ENCODE measurements at regions not wholly inside any gene's neighbourhood (a gene's known extent, or its start where the extent isn't known, plus 50 kb on each side); places are given as distances from the start of the nearest gene placed in this dataset.

- Histone ChIP-seq H3K4me2 (ENCODE audit: control insufficient read depth, insufficient read depth) (no peak overlapping the region), H3K9ac (ENCODE audit: control insufficient read depth, insufficient read depth, low read length) (no peak overlapping the region), H3K36me3 (ENCODE audit: control insufficient read depth in 2 of 2, insufficient read depth in 2 of 2, low read length in 1 of 2) (no peaks in the 10 kb centered on the region), H3K4me3 (no peak overlapping the region), H3K27ac (ENCODE audit: control insufficient read depth, insufficient read depth) (no peak overlapping the region), H3K4me1 (ENCODE audit: control insufficient read depth, insufficient read depth, low read length) (no peaks in the 10 kb centered on the region), H4K20me1 (ENCODE audit: control insufficient read depth, insufficient read depth) (no peaks in the 10 kb centered on the region), H3K27me3 (replicated peaks in 1 of 2; ENCODE audit: control insufficient read depth in 2 of 2, insufficient read depth in 2 of 2, low read length in 1 of 2) (no peaks in the 10 kb centered on the region), H3K9me3 (replicated peaks; ENCODE audit: control insufficient read depth, insufficient read depth, low read length) (no peaks in the 10 kb centered on the region), H2AFZ (ENCODE audit: control insufficient read depth, low read depth, low read length) (no peak overlapping the region), H3K79me2 (ENCODE audit: control insufficient read depth, insufficient read depth, low read length) (no peaks in the 10 kb centered on the region)
- ATAC-seq, result no peak
- FAIRE-seq, result no peak
- in situ Hi-C loops (cut with MboI), result no loop called here
- no TSS peak for BruUV-seq (replicated peaks)
- ChIA-PET POLR2A (no interaction called here), SMC1A (ENCODE audit: uncharacterized antibody, unreplicated experiment) (no interaction called here), CTCF (no interaction called here), RAD21 (ENCODE audit: unreplicated experiment) (no interaction called here)
- 82% methylated on average over 1 of the region's 1 CpG for WGBS (ENCODE audit: insufficient coverage, insufficient replicate concordance, low lambda C conversion rate, missing lambda C conversion rate)
- no peak for DNase-seq (ENCODE audit: low read depth, low spot score)
- no peak for TF ChIP-seq ZSCAN29 (IDR thresholded peaks at IDR 0.05)
- TF ChIP-seq SRF (IDR thresholded peaks at IDR 0.05; ENCODE audit: low read depth in 2 of 2, low read length in 2 of 2), result no peak
- TF ChIP-seq, protein P1, sequence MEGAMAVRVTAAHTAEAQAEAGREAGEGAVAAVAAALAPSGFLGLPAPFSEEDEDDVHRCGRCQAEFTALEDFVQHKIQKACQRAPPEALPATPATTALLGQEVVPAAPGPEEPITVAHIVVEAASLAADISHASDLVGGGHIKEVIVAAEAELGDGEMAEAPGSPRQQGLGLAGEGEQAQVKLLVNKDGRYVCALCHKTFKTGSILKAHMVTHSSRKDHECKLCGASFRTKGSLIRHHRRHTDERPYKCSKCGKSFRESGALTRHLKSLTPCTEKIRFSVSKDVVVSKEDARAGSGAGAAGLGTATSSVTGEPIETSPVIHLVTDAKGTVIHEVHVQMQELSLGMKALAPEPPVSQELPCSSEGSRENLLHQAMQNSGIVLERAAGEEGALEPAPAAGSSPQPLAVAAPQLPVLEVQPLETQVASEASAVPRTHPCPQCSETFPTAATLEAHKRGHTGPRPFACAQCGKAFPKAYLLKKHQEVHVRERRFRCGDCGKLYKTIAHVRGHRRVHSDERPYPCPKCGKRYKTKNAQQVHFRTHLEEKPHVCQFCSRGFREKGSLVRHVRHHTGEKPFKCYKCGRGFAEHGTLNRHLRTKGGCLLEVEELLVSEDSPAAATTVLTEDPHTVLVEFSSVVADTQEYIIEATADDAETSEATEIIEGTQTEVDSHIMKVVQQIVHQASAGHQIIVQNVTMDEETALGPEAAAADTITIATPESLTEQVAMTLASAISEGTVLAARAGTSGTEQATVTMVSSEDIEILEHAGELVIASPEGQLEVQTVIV (IDR thresholded peaks at IDR 0.05; ENCODE audit: borderline replicate concordance, partially characterized antibody), result no peak
- no peak for TF ChIP-seq NBN (IDR thresholded peaks at IDR 0.05)
- TF ChIP-seq, protein P2, sequence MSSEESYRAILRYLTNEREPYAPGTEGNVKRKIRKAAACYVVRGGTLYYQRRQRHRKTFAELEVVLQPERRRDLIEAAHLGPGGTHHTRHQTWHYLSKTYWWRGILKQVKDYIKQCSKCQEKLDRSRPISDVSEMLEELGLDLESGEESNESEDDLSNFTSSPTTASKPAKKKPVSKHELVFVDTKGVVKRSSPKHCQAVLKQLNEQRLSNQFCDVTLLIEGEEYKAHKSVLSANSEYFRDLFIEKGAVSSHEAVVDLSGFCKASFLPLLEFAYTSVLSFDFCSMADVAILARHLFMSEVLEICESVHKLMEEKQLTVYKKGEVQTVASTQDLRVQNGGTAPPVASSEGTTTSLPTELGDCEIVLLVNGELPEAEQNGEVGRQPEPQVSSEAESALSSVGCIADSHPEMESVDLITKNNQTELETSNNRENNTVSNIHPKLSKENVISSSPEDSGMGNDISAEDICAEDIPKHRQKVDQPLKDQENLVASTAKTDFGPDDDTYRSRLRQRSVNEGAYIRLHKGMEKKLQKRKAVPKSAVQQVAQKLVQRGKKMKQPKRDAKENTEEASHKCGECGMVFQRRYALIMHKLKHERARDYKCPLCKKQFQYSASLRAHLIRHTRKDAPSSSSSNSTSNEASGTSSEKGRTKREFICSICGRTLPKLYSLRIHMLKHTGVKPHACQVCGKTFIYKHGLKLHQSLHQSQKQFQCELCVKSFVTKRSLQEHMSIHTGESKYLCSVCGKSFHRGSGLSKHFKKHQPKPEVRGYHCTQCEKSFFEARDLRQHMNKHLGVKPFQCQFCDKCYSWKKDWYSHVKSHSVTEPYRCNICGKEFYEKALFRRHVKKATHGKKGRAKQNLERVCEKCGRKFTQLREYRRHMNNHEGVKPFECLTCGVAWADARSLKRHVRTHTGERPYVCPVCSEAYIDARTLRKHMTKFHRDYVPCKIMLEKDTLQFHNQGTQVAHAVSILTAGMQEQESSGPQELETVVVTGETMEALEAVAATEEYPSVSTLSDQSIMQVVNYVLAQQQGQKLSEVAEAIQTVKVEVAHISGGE (CRISPR knock-in tag; IDR thresholded peaks at IDR 0.05), result no peak
- TF ChIP-seq, protein P3, sequence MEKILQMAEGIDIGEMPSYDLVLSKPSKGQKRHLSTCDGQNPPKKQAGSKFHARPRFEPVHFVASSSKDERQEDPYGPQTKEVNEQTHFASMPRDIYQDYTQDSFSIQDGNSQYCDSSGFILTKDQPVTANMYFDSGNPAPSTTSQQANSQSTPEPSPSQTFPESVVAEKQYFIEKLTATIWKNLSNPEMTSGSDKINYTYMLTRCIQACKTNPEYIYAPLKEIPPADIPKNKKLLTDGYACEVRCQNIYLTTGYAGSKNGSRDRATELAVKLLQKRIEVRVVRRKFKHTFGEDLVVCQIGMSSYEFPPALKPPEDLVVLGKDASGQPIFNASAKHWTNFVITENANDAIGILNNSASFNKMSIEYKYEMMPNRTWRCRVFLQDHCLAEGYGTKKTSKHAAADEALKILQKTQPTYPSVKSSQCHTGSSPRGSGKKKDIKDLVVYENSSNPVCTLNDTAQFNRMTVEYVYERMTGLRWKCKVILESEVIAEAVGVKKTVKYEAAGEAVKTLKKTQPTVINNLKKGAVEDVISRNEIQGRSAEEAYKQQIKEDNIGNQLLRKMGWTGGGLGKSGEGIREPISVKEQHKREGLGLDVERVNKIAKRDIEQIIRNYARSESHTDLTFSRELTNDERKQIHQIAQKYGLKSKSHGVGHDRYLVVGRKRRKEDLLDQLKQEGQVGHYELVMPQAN (conservative IDR thresholded peaks at IDR 0.05), result no peak
- TF ChIP-seq RB1 (IDR thresholded peaks at IDR 0.05; ENCODE audit: borderline replicate concordance), result no peak
- intact Hi-C loops (cut with micrococcal nuclease; ENCODE audit: unreplicated experiment), result no loop called here
These were observed 267.4 kb downstream of the CENPW start for GRCh38 chr6:126607289-126607688.

All from GM12878 (cell line).